ENCODE measurements at regions not wholly inside any gene's neighbourhood (a gene's known extent, or its start where the extent isn't known, plus 50 kb on each side); places are given as distances from the start of the nearest gene placed in this dataset.

DNA sequence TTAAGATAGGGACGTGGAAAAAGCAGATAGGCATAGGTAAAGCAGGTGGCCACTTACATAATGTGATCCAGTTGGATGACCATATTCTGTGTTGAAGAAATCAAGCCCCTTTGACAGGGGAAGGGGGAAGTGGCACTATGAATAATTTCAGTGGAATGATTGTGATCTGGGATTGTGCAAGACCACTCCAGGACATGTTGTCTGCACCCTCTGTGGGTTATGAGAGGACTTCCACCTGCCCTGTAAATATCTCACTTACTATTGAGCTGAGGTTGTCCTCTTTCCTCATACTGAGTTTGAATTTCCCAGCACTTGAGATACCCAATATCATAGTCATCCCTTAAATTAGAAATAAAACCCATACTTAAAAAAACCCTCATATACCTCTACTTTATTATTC lies 220.7 kb downstream of the IRS1 start:
- Histone ChIP-seq H3K4me3 (ENCODE audit: low read length in 3 of 3) (no peak overlapping the region), H3K9me3 (ENCODE audit: control insufficient read depth in 2 of 3, insufficient read depth in 1 of 3, low read length in 3 of 3) (no peaks in the 10 kb centered on the region), H3K27ac (ENCODE audit: low read depth in 2 of 2, low read length in 2 of 2) (no peak overlapping the region), H3K27me3 (ENCODE audit: control insufficient read depth, insufficient read depth, low read length) (no peaks in the 10 kb centered on the region), H3K4me1 (ENCODE audit: control insufficient read depth in 2 of 3, insufficient read depth in 2 of 3, low read depth in 1 of 3, low read length in 3 of 3) (peaks cover 0 to 9% (median 0%) of the 10 kb centered on the region in 3 donors), H3K9ac (ENCODE audit: low read length in 3 of 3) (no peak overlapping the region), H3K36me3 (ENCODE audit: control insufficient read depth in 2 of 3, insufficient read depth in 3 of 3, low read length in 3 of 3) (no peaks in the 10 kb centered on the region)
- FAIRE-seq, result no peak
- intact Hi-C loops (cut with DNase I), result no loop called here
- DNase-seq, result no peak
- TF ChIP-seq, protein P1, sequence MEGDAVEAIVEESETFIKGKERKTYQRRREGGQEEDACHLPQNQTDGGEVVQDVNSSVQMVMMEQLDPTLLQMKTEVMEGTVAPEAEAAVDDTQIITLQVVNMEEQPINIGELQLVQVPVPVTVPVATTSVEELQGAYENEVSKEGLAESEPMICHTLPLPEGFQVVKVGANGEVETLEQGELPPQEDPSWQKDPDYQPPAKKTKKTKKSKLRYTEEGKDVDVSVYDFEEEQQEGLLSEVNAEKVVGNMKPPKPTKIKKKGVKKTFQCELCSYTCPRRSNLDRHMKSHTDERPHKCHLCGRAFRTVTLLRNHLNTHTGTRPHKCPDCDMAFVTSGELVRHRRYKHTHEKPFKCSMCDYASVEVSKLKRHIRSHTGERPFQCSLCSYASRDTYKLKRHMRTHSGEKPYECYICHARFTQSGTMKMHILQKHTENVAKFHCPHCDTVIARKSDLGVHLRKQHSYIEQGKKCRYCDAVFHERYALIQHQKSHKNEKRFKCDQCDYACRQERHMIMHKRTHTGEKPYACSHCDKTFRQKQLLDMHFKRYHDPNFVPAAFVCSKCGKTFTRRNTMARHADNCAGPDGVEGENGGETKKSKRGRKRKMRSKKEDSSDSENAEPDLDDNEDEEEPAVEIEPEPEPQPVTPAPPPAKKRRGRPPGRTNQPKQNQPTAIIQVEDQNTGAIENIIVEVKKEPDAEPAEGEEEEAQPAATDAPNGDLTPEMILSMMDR (IDR thresholded peaks at IDR 0.05; ENCODE audit: borderline replicate concordance, extremely low read depth, insufficient read depth), result no peak

DNA sequence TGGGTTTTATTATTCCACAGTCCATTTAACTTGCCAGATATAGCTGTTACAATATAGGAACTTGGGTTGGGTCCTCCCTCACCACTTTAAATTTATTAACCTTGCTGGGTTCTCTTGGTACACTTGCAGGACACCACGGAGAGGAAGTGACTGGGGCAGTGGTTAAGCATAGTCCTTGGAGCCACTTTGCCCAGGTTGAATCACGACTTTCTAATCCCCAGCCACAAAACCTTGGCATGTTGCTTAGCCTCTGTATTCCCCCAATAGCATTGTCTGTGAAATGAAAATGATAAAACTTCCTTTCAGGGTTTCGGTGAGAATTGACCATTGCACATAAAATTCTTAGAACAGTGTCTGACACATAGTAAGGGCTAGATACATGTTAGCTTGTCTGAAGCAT lies 221.2 kb downstream of the IRS1 start:
- intact Hi-C loops (cut with DNase I), result no loop called here
- H3K27me3 ChIP-seq (ENCODE audit: control insufficient read depth, insufficient read depth, low read length), result no peaks in the 10 kb centered on the region
- DNase-seq (no peak), FAIRE-seq (no peak)
- H3K36me3 ChIP-seq (ENCODE audit: control insufficient read depth in 2 of 3, insufficient read depth in 3 of 3, low read length in 3 of 3), result no peaks in the 10 kb centered on the region
- no peak overlapping the region for H3K4me3 ChIP-seq (ENCODE audit: low read length in 3 of 3)
- H3K27ac ChIP-seq (ENCODE audit: low read depth in 2 of 2, low read length in 2 of 2), result no peak overlapping the region
- no peak overlapping the region for H3K9ac ChIP-seq (ENCODE audit: low read length in 3 of 3)
- H3K9me3 ChIP-seq (ENCODE audit: control insufficient read depth in 2 of 3, insufficient read depth in 1 of 3, low read length in 3 of 3), result no peaks in the 10 kb centered on the region
- TF ChIP-seq, protein P1 (IDR thresholded peaks at IDR 0.05; ENCODE audit: borderline replicate concordance, extremely low read depth, insufficient read depth), result no peak
- peaks cover 0 to 8% (median 0%) of the 10 kb centered on the region in 3 donors for H3K4me1 ChIP-seq (ENCODE audit: control insufficient read depth in 2 of 3, insufficient read depth in 2 of 3, low read depth in 1 of 3, low read length in 3 of 3)

GRCh38 chr2:226575928-226576327 lies 223.7 kb downstream of the IRS1 start:
- intact Hi-C loops (cut with DNase I), result no loop called here
- Histone ChIP-seq H3K9ac (ENCODE audit: low read length in 3 of 3) (no peak overlapping the region), H3K4me3 (ENCODE audit: low read length in 3 of 3) (no peak overlapping the region), H3K9me3 (ENCODE audit: control insufficient read depth in 2 of 3, insufficient read depth in 1 of 3, low read length in 3 of 3) (no peaks in the 10 kb centered on the region), H3K4me1 (ENCODE audit: control insufficient read depth in 2 of 3, insufficient read depth in 2 of 3, low read depth in 1 of 3, low read length in 3 of 3) (no peaks in the 10 kb centered on the region), H3K36me3 (ENCODE audit: control insufficient read depth in 2 of 3, insufficient read depth in 3 of 3, low read length in 3 of 3) (no peaks in the 10 kb centered on the region), H3K27ac (ENCODE audit: low read depth in 2 of 2, low read length in 2 of 2) (no peak overlapping the region), H3K27me3 (ENCODE audit: control insufficient read depth, insufficient read depth, low read length) (no peaks in the 10 kb centered on the region)
- FAIRE-seq, result no peak
- TF ChIP-seq, protein P1 (IDR thresholded peaks at IDR 0.05; ENCODE audit: borderline replicate concordance, extremely low read depth, insufficient read depth), result no peak
- DNase-seq, result peak in 1 of 5 donors; percentile 13

DNA sequence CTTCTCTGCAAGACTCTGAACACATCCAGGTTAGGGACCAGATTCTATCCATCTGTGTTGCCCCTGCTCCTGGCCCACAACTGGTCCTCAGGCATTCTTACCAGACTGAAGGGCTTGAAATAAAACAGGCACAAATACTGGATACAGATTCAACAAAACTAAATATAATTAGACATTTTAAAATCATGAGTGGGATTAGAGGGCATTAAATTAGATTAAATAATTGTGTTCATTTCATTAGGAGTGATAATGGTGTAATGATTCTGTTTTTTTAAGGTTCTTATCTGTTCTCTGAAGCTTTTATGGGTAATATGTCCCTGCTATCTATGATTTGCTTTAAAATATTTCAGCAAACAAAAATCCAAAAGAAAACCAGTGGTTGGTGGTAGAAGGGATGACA lies 226.5 kb downstream of the IRS1 start:
- H3K27ac ChIP-seq (ENCODE audit: low read depth in 2 of 2, low read length in 2 of 2), result no peak overlapping the region
- no peaks in the 10 kb centered on the region for H3K4me1 ChIP-seq (ENCODE audit: control insufficient read depth in 2 of 3, insufficient read depth in 2 of 3, low read depth in 1 of 3, low read length in 3 of 3)
- H3K36me3 ChIP-seq (ENCODE audit: control insufficient read depth in 2 of 3, insufficient read depth in 3 of 3, low read length in 3 of 3), result no peaks in the 10 kb centered on the region
- H3K27me3 ChIP-seq (ENCODE audit: control insufficient read depth, insufficient read depth, low read length), result no peaks in the 10 kb centered on the region
- no peak overlapping the region for H3K9ac ChIP-seq (ENCODE audit: low read length in 3 of 3)
- no peak for FAIRE-seq
- H3K4me3 ChIP-seq (ENCODE audit: low read length in 3 of 3), result no peak overlapping the region
- intact Hi-C loops (cut with DNase I), result no loop called here
- H3K9me3 ChIP-seq (ENCODE audit: control insufficient read depth in 2 of 3, insufficient read depth in 1 of 3, low read length in 3 of 3), result no peaks in the 10 kb centered on the region
- DNase-seq, result no peak
- TF ChIP-seq, protein P1 (IDR thresholded peaks at IDR 0.05; ENCODE audit: borderline replicate concordance, extremely low read depth, insufficient read depth), result no peak
